GM12878 (cell line): ENCODE measurements at regions not wholly inside any gene's neighbourhood (a gene's known extent, or its start where the extent isn't known, plus 50 kb on each side); places are given as distances from the start of the nearest gene placed in this dataset.

Experiments
- CHD2 ChIP-seq: IDR thresholded peaks from 2 replicates; pipeline ENCODE4 v1.6.1; 2011; ENCODE audit warnings: low read depth, low read length, improper control_type of control experiment, borderline replicate concordance
- SRF ChIP-seq, 2 experiments: IDR thresholded peaks; 2 replicates each; pipeline ENCODE4 v1.6.1; 2011; ENCODE audit warnings: low read depth in 2 of 2, low read length in 2 of 2, mild to moderate bottlenecking in 1 of 2, moderate library complexity in 1 of 2
- ZNF24 ChIP-seq: fragments of 450-650 bp; IDR thresholded peaks from 2 replicates; pipeline ENCODE4 v1.6.1; 2017; ENCODE audit warnings: antibody characterized with exemption, mild to moderate bottlenecking

DNA sequence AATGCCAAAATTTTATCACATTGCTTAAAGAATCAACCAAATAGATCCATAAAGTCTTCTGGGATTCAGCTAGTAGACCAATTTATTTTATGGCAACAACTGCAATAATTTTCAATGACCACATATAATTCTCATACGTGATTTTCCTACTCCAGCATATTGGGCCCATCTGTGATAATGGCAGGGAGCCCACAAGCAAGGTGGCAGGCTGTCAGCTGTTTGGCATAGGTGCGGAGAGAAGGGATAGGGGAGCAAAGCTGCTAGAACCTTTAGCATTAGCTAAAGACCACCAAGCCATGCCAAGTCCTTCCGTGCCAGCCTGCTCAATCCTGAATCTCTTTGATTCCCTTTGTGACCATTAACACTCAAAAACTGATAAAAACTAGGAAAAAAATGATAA lies 721.2 kb downstream of the XPNPEP1 start:
- TF ChIP-seq CHD2 (no peak), ZNF24 (no peak), SRF (IDR thresholded peaks at IDR 0.05; ENCODE audit: low read depth in 2 of 2, low read length in 2 of 2) (no peak)
